Head of caudate nucleus (tissue), 42 donors: ENCODE measurements at regions not wholly inside any gene's neighbourhood (a gene's known extent, or its start where the extent isn't known, plus 50 kb on each side); places are given as distances from the start of the nearest gene placed in this dataset.

Experiments
- DNase-seq, 42 donors: peaks; one replicate each; pipeline versions ENCODE4 v3.0.0 to v3.0.0-alpha.2; 2020 to 2021; ENCODE audit warnings: mixed read lengths in 7 of 42
- intact Hi-C: fragments of 100-400 bp; cut with DNase I; formaldehyde crosslinking; loops from one replicate; pipeline ENCODE4 v1.15.0; 2022

GRCh38 chr20:22807045-22807444 lies 222.7 kb upstream of the FOXA2 start:
- intact Hi-C loops, result no loop called here
- DNase-seq, result no peak

- intact Hi-C loops, result no loop called here
- DNase-seq, result peak in 1 of 42 donors; percentile 10
These were observed 223.4 kb upstream of the FOXA2 start for GRCh38 chr20:22807646-22808244.

GRCh38 chr20:22808628-22809027 lies 224.3 kb upstream of the FOXA2 start:
- no peak for DNase-seq
- intact Hi-C loops, result no loop called here

- intact Hi-C loops, result loop anchor here (5.0 kb wide), 1 partner anchor 262 kb away; no protein-coding TSS in a partner anchor
- DNase-seq, result no peak
These were observed 225.1 kb upstream of the SSTR4 start for GRCh38 chr20:22810030-22810429.

GRCh38 chr20:22810626-22811569 lies 224.2 kb upstream of the SSTR4 start:
- intact Hi-C loops, result loop anchor here (5.0 kb wide), 1 partner anchor 261 kb away; no protein-coding TSS in a partner anchor
- DNase-seq, result no peak

- no peak for DNase-seq
- intact Hi-C loops, result loop anchor here (5.0 kb wide), 1 partner anchor 258 kb away; no protein-coding TSS in a partner anchor
These were observed 220.5 kb upstream of the SSTR4 start for GRCh38 chr20:22814471-22815205.

GRCh38 chr20:22815206-22815551 lies 219.9 kb upstream of the SSTR4 start:
- DNase-seq, result no peak
- intact Hi-C loops, result no loop called here

- no peak for DNase-seq
- intact Hi-C loops, result no loop called here
These were observed 219.4 kb upstream of the SSTR4 start for GRCh38 chr20:22815603-22816315.

GRCh38 chr20:22818636-22819035 lies 216.5 kb upstream of the SSTR4 start:
- DNase-seq, result no peak
- intact Hi-C loops, result no loop called here

GRCh38 chr20:22819112-22819511 lies 216.0 kb upstream of the SSTR4 start:
- no peak for DNase-seq
- intact Hi-C loops, result no loop called here

GRCh38 chr20:22819784-22820183 lies 215.3 kb upstream of the SSTR4 start:
- no peak for DNase-seq
- intact Hi-C loops, result no loop called here

GRCh38 chr20:22821081-22821727 lies 213.9 kb upstream of the SSTR4 start:
- intact Hi-C loops, result no loop called here
- no peak for DNase-seq

GRCh38 chr20:22821796-22822195 lies 213.3 kb upstream of the SSTR4 start:
- intact Hi-C loops, result no loop called here
- DNase-seq, result no peak

- no peak for DNase-seq
- intact Hi-C loops, result no loop called here
These were observed 212.0 kb upstream of the SSTR4 start for GRCh38 chr20:22823119-22823518.

- no peak for DNase-seq
- intact Hi-C loops, result no loop called here
These were observed 211.0 kb upstream of the SSTR4 start for GRCh38 chr20:22824077-22824476.

- intact Hi-C loops, result no loop called here
- DNase-seq, result no peak
These were observed 210.0 kb upstream of the SSTR4 start for GRCh38 chr20:22825076-22825475.

- intact Hi-C loops, result no loop called here
- DNase-seq, result no peak
These were observed 209.6 kb upstream of the SSTR4 start for GRCh38 chr20:22825546-22825945.

- intact Hi-C loops, result no loop called here
- DNase-seq, result no peak
These were observed 208.5 kb upstream of the SSTR4 start for GRCh38 chr20:22826306-22827230.
